ENCODE measurements at regions not wholly inside any gene's neighbourhood (a gene's known extent, or its start where the extent isn't known, plus 50 kb on each side); places are given as distances from the start of the nearest gene placed in this dataset.
"Not testable (repeated sequence)": the region's sequence is repeated elsewhere in the genome, so short reads cannot be mapped to it uniquely, and the experiment has no call there.

GRCh38 chr11:29627541-29627940, 389.3 kb downstream of the KCNA4 start:
- DNase-seq (ENCODE audit: low read depth): no peak

- no peak for DNase-seq (ENCODE audit: low read depth)
Measured at GRCh38 chr11:29623144-29623722, 393.6 kb downstream of the KCNA4 start.

DNA sequence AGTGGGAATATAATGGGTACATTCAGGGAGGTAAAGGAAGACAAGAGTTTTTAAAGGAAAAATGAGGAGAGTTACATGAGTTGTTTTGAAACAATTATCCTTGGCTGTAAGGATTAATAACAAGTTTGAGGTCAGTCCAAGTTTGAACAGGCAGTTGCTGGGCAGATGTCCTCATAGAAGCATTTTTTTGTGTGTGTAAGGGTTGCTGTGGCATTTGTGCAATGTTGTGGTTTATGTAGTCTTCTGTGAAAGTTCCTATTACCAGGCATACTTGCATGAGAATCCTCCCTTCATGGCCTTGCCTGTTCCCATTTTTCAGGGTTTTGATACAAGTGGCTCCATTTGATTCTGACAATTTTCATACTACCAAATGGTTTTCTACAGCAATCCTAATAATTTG, 400.2 kb downstream of the KCNA4 start:
- no peak for DNase-seq (ENCODE audit: low read depth)

DNA sequence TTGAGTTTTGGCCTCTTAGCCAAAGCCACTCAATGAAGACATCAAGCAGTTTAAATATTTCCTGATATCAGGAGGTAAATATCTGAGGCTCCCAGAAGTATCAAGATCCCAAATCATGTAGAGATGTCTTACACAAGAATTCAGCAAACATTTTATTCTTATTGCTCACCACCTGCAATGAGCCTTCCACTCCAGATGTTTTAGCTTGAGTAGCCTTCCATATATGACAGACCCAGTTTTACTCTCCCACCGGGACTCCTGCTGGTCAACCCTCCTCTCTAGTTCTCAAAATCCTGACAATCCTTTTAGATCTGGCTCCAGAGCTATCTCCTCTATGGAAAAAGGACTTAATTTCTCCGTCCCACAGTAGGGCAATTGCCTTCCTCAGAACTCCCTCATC, 404.4 kb downstream of the KCNA4 start:
- no peak for DNase-seq (ENCODE audit: low read depth)

DNA sequence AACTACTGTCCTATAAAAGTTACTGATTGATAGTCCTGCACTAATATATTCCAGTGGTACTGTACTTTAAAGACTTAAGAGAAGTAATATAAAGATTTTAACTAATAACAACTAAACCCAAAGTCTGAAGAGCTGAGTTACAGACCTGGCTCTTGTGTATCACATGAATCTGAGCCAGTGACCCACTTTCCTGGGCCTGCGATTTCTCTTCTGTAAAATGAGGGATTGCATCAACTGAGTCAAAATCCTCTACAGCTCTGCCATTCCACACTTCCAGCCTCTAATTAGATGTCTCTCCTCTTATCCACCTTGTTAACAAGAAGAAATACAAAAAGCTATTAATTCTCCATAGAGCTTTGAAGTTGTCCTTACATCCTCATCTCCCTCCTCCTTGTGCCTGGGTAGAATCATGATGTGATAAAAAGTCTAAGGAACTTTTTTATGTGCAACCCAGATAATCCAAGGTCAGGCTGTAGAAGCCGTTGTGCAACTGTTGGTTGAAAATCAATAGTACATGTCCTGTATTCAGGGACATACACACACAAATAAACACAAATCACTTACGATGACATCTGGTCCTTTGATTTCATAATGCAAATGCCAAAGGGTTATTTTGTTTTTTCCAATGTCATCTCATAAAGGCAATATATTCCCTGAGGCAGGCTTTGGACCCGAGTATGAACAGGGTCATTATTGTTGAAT, 410.3 kb downstream of the KCNA4 start:
- DNase-seq (ENCODE audit: low read depth): no peak

GRCh38 chr11:29600151-29600575, 416.7 kb downstream of the KCNA4 start:
- DNase-seq (ENCODE audit: low read depth): not testable (repeated sequence)

DNA sequence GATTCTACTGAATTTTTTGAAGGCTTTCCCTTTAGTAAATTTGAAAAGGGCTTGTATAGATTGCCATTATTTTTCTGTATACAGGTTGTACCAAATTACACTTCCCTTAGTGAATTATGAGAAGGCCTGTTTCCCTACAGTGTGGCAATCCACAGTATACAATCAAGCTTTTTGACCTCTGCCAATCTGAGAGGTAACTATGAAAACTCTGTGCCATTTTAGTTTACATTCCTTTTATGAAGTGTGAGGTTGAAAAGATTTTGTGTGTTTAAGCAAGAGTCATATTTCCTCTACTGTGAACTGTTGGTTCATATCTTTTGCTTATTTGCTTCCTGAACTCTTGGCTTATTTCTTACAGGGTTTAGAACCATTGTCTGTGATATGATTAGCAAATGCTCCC, 432.5 kb downstream of the KCNA4 start:
- DNase-seq (ENCODE audit: low read depth): no peak

DNA sequence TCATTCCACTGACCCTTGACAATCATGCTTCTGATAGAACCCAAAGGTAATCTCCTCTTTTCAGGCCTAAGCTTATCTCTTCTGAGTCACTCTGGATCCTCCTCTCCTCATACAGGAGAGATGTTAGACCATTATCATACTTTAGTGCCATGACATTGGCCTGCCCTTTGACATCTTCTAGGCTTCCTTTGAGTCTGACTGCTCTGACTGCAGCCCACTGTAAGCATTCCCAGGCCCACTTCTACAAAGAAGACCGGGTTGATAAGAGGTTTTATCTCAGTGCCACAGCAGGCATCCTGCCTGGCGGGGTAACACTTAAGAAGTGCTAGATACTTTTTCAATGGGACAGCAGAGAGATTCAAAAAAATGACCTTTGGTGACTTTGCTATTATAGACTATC, 438.0 kb downstream of the KCNA4 start:
- no peak for DNase-seq (ENCODE audit: low read depth)

DNA sequence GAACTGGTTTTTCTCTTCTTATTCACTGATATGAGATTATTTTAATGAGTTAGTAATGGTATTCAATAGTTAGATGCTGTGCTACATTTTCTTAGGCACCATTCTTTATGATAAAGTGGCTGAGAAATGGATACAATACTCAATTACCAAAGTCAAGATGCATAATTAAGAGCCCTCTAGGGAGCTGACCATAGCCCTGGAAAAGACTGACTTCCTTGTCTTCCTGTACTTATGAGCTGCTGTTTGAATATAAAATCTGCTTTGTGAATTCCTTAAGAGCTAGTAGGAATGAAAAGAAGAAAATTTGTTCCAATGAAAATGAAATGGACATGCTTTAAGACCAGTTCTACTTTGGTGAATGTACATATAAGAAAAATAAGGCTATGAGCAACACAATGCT, 452.3 kb downstream of the KCNA4 start:
- no peak for DNase-seq (ENCODE audit: low read depth)

DNA sequence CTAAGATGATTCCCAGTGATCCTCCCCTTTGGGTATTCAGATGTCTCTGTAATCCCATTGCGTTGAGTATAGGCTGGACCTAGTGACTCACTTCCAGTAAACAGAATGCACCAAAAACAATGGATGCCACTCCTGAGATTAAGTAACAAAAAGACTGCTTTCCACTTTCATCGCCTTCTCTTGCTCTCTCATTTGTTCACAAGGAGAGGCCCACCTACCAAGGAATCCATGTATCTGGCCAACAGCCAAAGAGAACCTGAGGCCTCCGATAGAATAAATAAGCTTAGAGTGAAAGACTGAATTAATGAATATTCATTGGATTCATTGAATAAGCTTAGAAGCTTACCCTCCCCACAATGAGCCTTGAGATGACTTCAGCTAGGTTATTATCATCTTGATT, 454.6 kb downstream of the KCNA4 start:
- DNase-seq (ENCODE audit: low read depth): no peak

DNA sequence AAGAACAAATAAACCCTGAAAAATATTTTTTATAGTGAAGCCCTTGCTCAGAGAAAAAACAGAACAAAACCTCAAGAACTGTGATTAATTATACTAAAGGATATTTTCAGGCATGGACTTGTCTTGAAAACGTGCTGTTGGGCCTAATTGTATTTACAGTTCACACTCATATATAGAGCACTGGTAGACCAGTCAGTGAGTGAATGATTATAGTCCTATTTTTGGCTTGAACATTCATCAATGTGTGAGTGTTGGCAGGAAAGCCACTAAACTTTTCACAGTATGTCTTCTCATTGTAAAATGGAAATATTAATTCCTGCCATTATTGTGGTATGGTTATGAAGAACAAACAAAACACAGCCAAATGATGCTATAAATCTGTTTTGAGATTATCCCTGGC, 462.8 kb downstream of the KCNA4 start:
- DNase-seq (ENCODE audit: low read depth): no peak

DNA sequence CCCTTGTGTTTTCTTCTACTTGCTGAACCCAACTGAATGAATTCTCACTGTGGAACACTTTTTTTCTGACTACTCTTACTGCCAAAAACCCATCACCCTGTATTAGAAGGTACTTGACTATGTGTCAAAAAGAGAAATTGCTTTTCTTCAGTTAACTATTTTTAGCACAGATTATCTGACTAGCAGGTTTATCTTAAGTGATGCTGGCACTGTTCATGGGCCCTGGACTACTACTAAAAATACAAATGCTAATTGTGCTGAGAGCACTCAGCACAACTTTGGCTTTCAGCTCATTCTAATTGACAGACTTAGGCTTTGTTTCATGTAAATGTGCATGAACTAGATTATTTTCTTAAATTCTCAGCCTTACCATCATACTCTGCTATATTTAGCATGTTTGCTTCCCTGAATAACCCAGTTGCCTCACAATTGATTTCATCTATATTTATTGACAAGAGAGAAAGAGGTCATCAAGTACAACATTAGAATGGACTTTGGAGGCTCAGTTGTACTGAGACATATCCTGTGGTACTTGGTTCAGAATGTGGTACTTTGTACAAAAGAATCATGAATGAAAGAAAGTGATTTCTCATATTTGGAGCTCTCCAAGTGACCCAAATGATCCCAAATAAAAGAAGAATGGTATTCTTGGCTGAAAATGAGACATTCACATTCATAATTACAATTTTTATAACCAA, 478.3 kb downstream of the KCNA4 start:
- DNase-seq (ENCODE audit: low read depth): no peak

- no peak for DNase-seq (ENCODE audit: low read depth)
Measured at GRCh38 chr11:29534836-29535235, 482.0 kb downstream of the KCNA4 start.

GRCh38 chr11:29530961-29531360, 485.9 kb downstream of the KCNA4 start:
- DNase-seq (ENCODE audit: low read depth): no peak

GRCh38 chr11:29527391-29527936, 489.4 kb downstream of the KCNA4 start:
- no peak for DNase-seq (ENCODE audit: low read depth)

GRCh38 chr11:29518389-29519174, 498.2 kb downstream of the KCNA4 start:
- DNase-seq (ENCODE audit: low read depth): no peak

GRCh38 chr11:29511394-29511793, 505.4 kb downstream of the KCNA4 start:
- DNase-seq (ENCODE audit: low read depth): no peak

GRCh38 chr11:29507376-29507775, 509.5 kb downstream of the KCNA4 start:
- DNase-seq (ENCODE audit: low read depth): no peak

- no peak for DNase-seq (ENCODE audit: low read depth)
Measured at GRCh38 chr11:29495676-29496075, 521.2 kb downstream of the KCNA4 start.

- DNase-seq (ENCODE audit: low read depth): no peak
Measured at GRCh38 chr11:29490938-29491337, 525.9 kb downstream of the KCNA4 start.

GRCh38 chr11:29486301-29486700, 530.5 kb downstream of the KCNA4 start:
- no peak for DNase-seq (ENCODE audit: low read depth)

GRCh38 chr11:29485641-29486040, 531.2 kb downstream of the KCNA4 start:
- no peak for DNase-seq (ENCODE audit: low read depth)
